AG04449 (cell line): ENCODE measurements at regions not wholly inside any gene's neighbourhood (a gene's known extent, or its start where the extent isn't known, plus 50 kb on each side); places are given as distances from the start of the nearest gene placed in this dataset.
A peak's percentile ranks its signal among the peaks of the same experiment; 100 is the strongest.

Experiments
- CTCF ChIA-PET: fragments of 350-600 bp; formaldehyde crosslinking; extraction: SDS; loops from one replicate; lab custom pipeline; 2021; ENCODE audit warnings: antibody characterized with exemption; lab: Yijun Ruan, JAX
- POLR2A ChIA-PET: fragments of 400-600, 350-600 bp; formaldehyde crosslinking; extraction: SDS; loops from one replicate; lab custom pipeline; 2020; ENCODE audit warnings: antibody characterized with exemption, inconsistent platforms; lab: Yijun Ruan, JAX
- DNase-seq: peaks from one replicate; pipeline ENCODE4 v3.0.0-alpha.2; 2010; ENCODE audit warnings: low read depth, low spot score
- H3K4me3 ChIP-seq: 2 replicates; pipeline ENCODE4 v1.5.1; 2011; ENCODE audit warnings: low read depth, mild to moderate bottlenecking, control low read depth, low read length
- CTCF ChIP-seq: IDR thresholded peaks from one replicate; pipeline ENCODE4 v1.5.1; 2011; ENCODE audit warnings: mild to moderate bottlenecking, moderate library complexity, low read length, control low read depth, inconsistent platforms; ENCODE audit not compliant: insufficient read depth; ENCODE audit errors: missing control alignments

GRCh38 chr3:87771337-87772192, 287.2 kb downstream of the CGGBP1 start:
- no peak for DNase-seq
- peak; percentile 65 for TF ChIP-seq CTCF
- no peak overlapping the region for H3K4me3 ChIP-seq
- ChIA-PET POLR2A (no interaction called here), CTCF (interaction anchor here (0.6 to 2.9 kb wide), 12 partner anchors 8 to 663 kb away, joined by 3 to 19 read pairs (median 4); no protein-coding TSS in a partner anchor)

- CTCF ChIA-PET = interaction anchor here (1.8 kb wide), 1 partner anchor 238 kb away, joined by 6 read pairs; no protein-coding TSS in a partner anchor
Observed at GRCh38 chr3:87766721-87767120, 292.1 kb downstream of the CGGBP1 start.

GRCh38 chr3:87765256-87765655, 293.5 kb downstream of the CGGBP1 start:
- ChIA-PET CTCF (interaction anchor here (1.8 kb wide), 1 partner anchor 415 kb away, joined by 4 read pairs; no protein-coding TSS in a partner anchor), POLR2A (no interaction called here)
- H3K4me3 ChIP-seq = no peak overlapping the region
- no peak for DNase-seq
- TF ChIP-seq CTCF = no peak

More at GRCh38 chr3:87766721-87767120, 292.1 kb downstream of the CGGBP1 start:
- H3K4me3 ChIP-seq = no peak overlapping the region
- DNase-seq = no peak
- no peak for TF ChIP-seq CTCF
- POLR2A ChIA-PET = no interaction called here

GRCh38 chr3:87761795-87762194, 297.0 kb downstream of the CGGBP1 start:
- TF ChIP-seq CTCF = no peak
- ChIA-PET CTCF (no interaction called here), POLR2A (no interaction called here)
- DNase-seq = no peak
- no peak overlapping the region for H3K4me3 ChIP-seq

- ChIA-PET POLR2A (no interaction called here), CTCF (no interaction called here)
- no peak for TF ChIP-seq CTCF
- no peak overlapping the region for H3K4me3 ChIP-seq
- no peak for DNase-seq
Observed at GRCh38 chr3:87761341-87761740, 297.5 kb downstream of the CGGBP1 start.

- CTCF ChIA-PET = no interaction called here
- no peak for TF ChIP-seq CTCF
- POLR2A ChIA-PET = no interaction called here
- no peak overlapping the region for H3K4me3 ChIP-seq
- DNase-seq = no peak
Observed at GRCh38 chr3:87756616-87757015, 302.2 kb downstream of the CGGBP1 start.
